Uterus (tissue), 3 donors: ENCODE measurements at regions not wholly inside any gene's neighbourhood (a gene's known extent, or its start where the extent isn't known, plus 50 kb on each side); places are given as distances from the start of the nearest gene placed in this dataset.

ENCODE experiments used
- DNase-seq, 2 donors: peaks; one replicate each; pipeline ENCODE4 v3.0.0-alpha.2; 2019 to 2020
- H3K27ac ChIP-seq, 2 donors: fragments of 200-600 bp; sonication (generic); 1 replicate in 1 of 2; 2 replicates in 1 of 2; pipeline ENCODE4 v1.5.1; 2016 to 2018
- H3K27me3 ChIP-seq, 2 donors: fragments of 200-600 bp; sonication (generic); one replicate each; pipeline ENCODE4 v1.5.1; 2018 to 2019; ENCODE audit warnings: control low read depth in 1 of 2
- H3K36me3 ChIP-seq, 2 donors: fragments of 200-600 bp; sonication (generic); one replicate each; pipeline ENCODE4 v1.5.1; 2019; ENCODE audit warnings: control low read depth in 1 of 2
- H3K4me1 ChIP-seq, 2 donors: fragments of 200-600 bp; sonication (generic); one replicate each; pipeline ENCODE4 v1.5.1; 2018 to 2019; ENCODE audit warnings: control low read depth in 1 of 2
- H3K4me3 ChIP-seq, 2 donors: fragments of 200-600 bp; sonication (generic); 1 replicate in 1 of 2; 2 replicates in 1 of 2; pipeline ENCODE4 v1.5.1; 2018 to 2019; ENCODE audit warnings: mild to moderate bottlenecking in 1 of 2
- H3K9me3 ChIP-seq, 2 donors: fragments of 200-600 bp; sonication (generic); one replicate each; pipeline ENCODE4 v1.5.1; 2019; ENCODE audit warnings: control low read depth in 1 of 2
- CTCF ChIP-seq, 4 experiments: fragments of 200-600 bp in 2 of 4; fragments of 450-650 bp in 2 of 4; sonication (generic) in 2 of 4; IDR thresholded peaks; one replicate each; pipeline ENCODE4 v1.5.1; 2016 to 2019; ENCODE audit warnings: antibody characterized with exemption in 4 of 4, mild to moderate bottlenecking in 2 of 4, moderate library complexity in 1 of 4
- POLR2A ChIP-seq, 2 donors: fragments of 450-650 bp; IDR thresholded peaks; one replicate each; pipeline ENCODE4 v1.6.1; 2016; ENCODE audit warnings: antibody characterized with exemption in 2 of 2, mild to moderate bottlenecking in 1 of 2, moderate library complexity in 1 of 2
- intact Hi-C: fragments of 100-400 bp; cut with DNase I; formaldehyde crosslinking; loops from one replicate; pipeline ENCODE4 v1.15.1; 2023; ENCODE audit warnings: low total_unique reads
- donor health status: DM: yes; HTN: yes; CAD: no.

GRCh38 chr6:77133031-77133430 lies 330.3 kb downstream of the HTR1B start:
- H3K4me1 ChIP-seq, result no peaks in the 10 kb centered on the region
- no peaks in the 10 kb centered on the region for H3K9me3 ChIP-seq
- no peak overlapping the region for H3K27ac ChIP-seq
- DNase-seq, result no peak
- TF ChIP-seq CTCF (IDR thresholded peaks at IDR 0.05) (no peak), POLR2A (IDR thresholded peaks at IDR 0.05) (no peak)
- intact Hi-C loops, result no loop called here
- no peaks in the 10 kb centered on the region for H3K27me3 ChIP-seq
- H3K36me3 ChIP-seq, result no peaks in the 10 kb centered on the region
- H3K4me3 ChIP-seq, result no peak overlapping the region

- no peak overlapping the region for H3K4me3 ChIP-seq
- no peak for DNase-seq
Observed at GRCh38 chr6:77131426-77131825, 331.9 kb downstream of the HTR1B start.

GRCh38 chr6:77124604-77125003 lies 338.7 kb downstream of the HTR1B start:
- DNase-seq, result no peak
- no peak for TF ChIP-seq POLR2A (IDR thresholded peaks at IDR 0.05)
- TF ChIP-seq CTCF (IDR thresholded peaks at IDR 0.05), result no peak
- H3K4me1 ChIP-seq, result no peaks in the 10 kb centered on the region
- H3K9me3 ChIP-seq, result no peaks in the 10 kb centered on the region
- no peaks in the 10 kb centered on the region for H3K27me3 ChIP-seq
- H3K4me3 ChIP-seq, result no peak overlapping the region
- no peaks in the 10 kb centered on the region for H3K36me3 ChIP-seq
- H3K27ac ChIP-seq, result no peak overlapping the region
- intact Hi-C loops, result no loop called here

More at GRCh38 chr6:77131426-77131825, 331.9 kb downstream of the HTR1B start:
- H3K36me3 ChIP-seq, result no peaks in the 10 kb centered on the region
- H3K4me1 ChIP-seq, result no peaks in the 10 kb centered on the region
- no peak overlapping the region for H3K27ac ChIP-seq
- H3K27me3 ChIP-seq, result no peaks in the 10 kb centered on the region
- no peak for TF ChIP-seq POLR2A (IDR thresholded peaks at IDR 0.05)
- TF ChIP-seq CTCF (IDR thresholded peaks at IDR 0.05), result no peak
- no peaks in the 10 kb centered on the region for H3K9me3 ChIP-seq
- intact Hi-C loops, result no loop called here

- no peaks in the 10 kb centered on the region for H3K36me3 ChIP-seq
- no peak overlapping the region for H3K4me3 ChIP-seq
- no peaks in the 10 kb centered on the region for H3K27me3 ChIP-seq
- intact Hi-C loops, result no loop called here
- no peaks in the 10 kb centered on the region for H3K4me1 ChIP-seq
- TF ChIP-seq CTCF (IDR thresholded peaks at IDR 0.05), result no peak
- TF ChIP-seq POLR2A (IDR thresholded peaks at IDR 0.05), result no peak
- no peak overlapping the region for H3K27ac ChIP-seq
- H3K9me3 ChIP-seq, result no peaks in the 10 kb centered on the region
- no peak for DNase-seq
Observed at GRCh38 chr6:77123527-77123926, 339.8 kb downstream of the HTR1B start.

- H3K27ac ChIP-seq, result peak overlapping the region in 1 of 2 donors; percentile 45
- DNase-seq, result no peak
- H3K4me1 ChIP-seq, result no peaks in the 10 kb centered on the region
- H3K36me3 ChIP-seq, result no peaks in the 10 kb centered on the region
- H3K9me3 ChIP-seq, result no peaks in the 10 kb centered on the region
- no peak overlapping the region for H3K4me3 ChIP-seq
- H3K27me3 ChIP-seq, result no peaks in the 10 kb centered on the region
- intact Hi-C loops, result no loop called here
- no peak for TF ChIP-seq CTCF (IDR thresholded peaks at IDR 0.05)
- TF ChIP-seq POLR2A (IDR thresholded peaks at IDR 0.05), result no peak
Observed at GRCh38 chr6:77106992-77107391, 356.3 kb downstream of the HTR1B start.
